Liver (tissue), 8 donors: ENCODE measurements at regions not wholly inside any gene's neighbourhood (a gene's known extent, or its start where the extent isn't known, plus 50 kb on each side); places are given as distances from the start of the nearest gene placed in this dataset.

Experiments
- DNase-seq: peaks from one replicate; pipeline ENCODE4 v3.0.0-alpha.2; 2017; ENCODE audit warnings: low spot score
- H3K27ac ChIP-seq, 2 donors: one replicate each; pipeline ENCODE4 v1.7.0; 2013; ENCODE audit warnings: inconsistent platforms in 2 of 2, low read length in 2 of 2, control low read depth in 1 of 2, low read depth in 1 of 2, mild to moderate bottlenecking in 1 of 2
- H3K27me3 ChIP-seq, 4 donors: one replicate each; pipeline versions ENCODE4 v1.6.1 to v1.7.0; 2013; ENCODE audit warnings: low read length in 3 of 4, inconsistent platforms in 1 of 4, mild to moderate bottlenecking in 1 of 4, moderate library complexity in 1 of 4; ENCODE audit not compliant: control insufficient read depth in 4 of 4, insufficient read depth in 4 of 4
- H3K36me3 ChIP-seq, 4 donors: one replicate each; pipeline versions ENCODE4 v1.6.1 to v1.7.0; 2013; ENCODE audit warnings: low read length in 3 of 4, mild to moderate bottlenecking in 3 of 4, low read depth in 1 of 4, moderate library complexity in 1 of 4; ENCODE audit not compliant: control insufficient read depth in 4 of 4, insufficient read depth in 3 of 4
- H3K4me1 ChIP-seq, 4 donors: one replicate each; pipeline versions ENCODE4 v1.6.1 to v1.7.0; 2013; ENCODE audit warnings: low read length in 3 of 4, mild to moderate bottlenecking in 3 of 4, moderate library complexity in 1 of 4; ENCODE audit not compliant: control insufficient read depth in 4 of 4, insufficient read depth in 4 of 4
- H3K4me3 ChIP-seq, 3 donors: one replicate each; pipeline versions ENCODE4 v1.6.1 to v1.7.0; 2013; ENCODE audit warnings: low read length in 3 of 3, control low read depth in 1 of 3, low read depth in 1 of 3, mild to moderate bottlenecking in 1 of 3
- H3K9ac ChIP-seq, 2 donors: one replicate each; pipeline ENCODE4 v1.7.0; 2013; ENCODE audit warnings: low read length in 2 of 2, mild to moderate bottlenecking in 2 of 2, moderate library complexity in 2 of 2, control low read depth in 1 of 2, low read depth in 1 of 2
- H3K9me3 ChIP-seq, 4 donors: one replicate each; pipeline versions ENCODE4 v1.6.1 to v1.7.0; 2013; ENCODE audit warnings: low read length in 3 of 4; ENCODE audit not compliant: control insufficient read depth in 4 of 4
- FOXA1 ChIP-seq: IDR thresholded peaks from 2 replicates; pipeline ENCODE4 v1.6.1; 2016; ENCODE audit warnings: antibody characterized with exemption
- FOXA2 ChIP-seq: IDR thresholded peaks from 2 replicates; pipeline ENCODE4 v1.6.1; 2016; ENCODE audit warnings: antibody characterized with exemption
- GABPA ChIP-seq, 2 donors: IDR thresholded peaks in 1 of 2; conservative IDR thresholded peaks in 1 of 2; 2 replicates each; pipeline ENCODE4 v1.6.1; 2016; ENCODE audit warnings: antibody characterized with exemption in 2 of 2, mild to moderate bottlenecking in 1 of 2, moderate library complexity in 1 of 2
- HNF4G ChIP-seq: IDR thresholded peaks from 2 replicates; pipeline ENCODE4 v1.6.1; 2016; ENCODE audit warnings: antibody characterized with exemption
- JUND ChIP-seq, 2 donors: IDR thresholded peaks; 2 replicates each; pipeline ENCODE4 v1.6.1; 2016; ENCODE audit warnings: antibody characterized with exemption in 2 of 2
- NR2F2 ChIP-seq: IDR thresholded peaks from 2 replicates; pipeline ENCODE4 v1.6.1; 2016; ENCODE audit warnings: antibody characterized with exemption
- RAD21 ChIP-seq, 2 donors: IDR thresholded peaks; 2 replicates each; pipeline ENCODE4 v1.6.1; 2016; ENCODE audit warnings: antibody characterized with exemption in 2 of 2, mild to moderate bottlenecking in 2 of 2
- RXRA ChIP-seq, 2 donors: IDR thresholded peaks; 2 replicates each; pipeline ENCODE4 v1.6.1; 2017 to 2018; ENCODE audit warnings: antibody characterized with exemption in 2 of 2, mild to moderate bottlenecking in 1 of 2
- SP1 ChIP-seq: IDR thresholded peaks from 2 replicates; pipeline ENCODE4 v1.6.1; 2018; ENCODE audit warnings: antibody characterized with exemption, mild to moderate bottlenecking
- TAF1 ChIP-seq: conservative IDR thresholded peaks from 2 replicates; pipeline ENCODE4 v1.6.1; 2016; ENCODE audit warnings: antibody characterized with exemption, mild to moderate bottlenecking
- YY1 ChIP-seq: IDR thresholded peaks from 2 replicates; pipeline ENCODE4 v1.6.1; 2016; ENCODE audit warnings: antibody characterized with exemption, mild to moderate bottlenecking
- WGBS: extraction: QIAGEN DNeasy Blood & Tissue Kit; methylation state at CpG from one replicate; pipeline ENCODE4 v1.1.7; 2013; 5-methylcytosine and 5-hydroxymethylcytosine counted together
- TF ChIP-seq, protein P1 (sequence below): fragments of 150-350 bp; IDR thresholded peaks from 2 replicates; pipeline ENCODE4 v1.5.1; 2017; ENCODE audit warnings: improper control_type of control experiment, low read depth, low read length; ENCODE audit not compliant: missing input control
- TF ChIP-seq, protein P2 (sequence below): IDR thresholded peaks from 2 replicates; pipeline ENCODE4 v1.6.1; 2016; ENCODE audit warnings: antibody characterized with exemption, mild to moderate bottlenecking
- TF ChIP-seq, protein P3 (sequence below): IDR thresholded peaks from 2 replicates; pipeline ENCODE4 v1.6.1; 2016; ENCODE audit warnings: antibody characterized with exemption
- TF ChIP-seq, protein P4 (sequence below): IDR thresholded peaks from 2 replicates; pipeline ENCODE4 v1.6.1; 2016; ENCODE audit warnings: antibody characterized with exemption
- donor health status: healthy.
- donor health status: healthy.
- donor health status: healthy.
- donor health status: healthy.
- donor health status: healthy.

DNA sequence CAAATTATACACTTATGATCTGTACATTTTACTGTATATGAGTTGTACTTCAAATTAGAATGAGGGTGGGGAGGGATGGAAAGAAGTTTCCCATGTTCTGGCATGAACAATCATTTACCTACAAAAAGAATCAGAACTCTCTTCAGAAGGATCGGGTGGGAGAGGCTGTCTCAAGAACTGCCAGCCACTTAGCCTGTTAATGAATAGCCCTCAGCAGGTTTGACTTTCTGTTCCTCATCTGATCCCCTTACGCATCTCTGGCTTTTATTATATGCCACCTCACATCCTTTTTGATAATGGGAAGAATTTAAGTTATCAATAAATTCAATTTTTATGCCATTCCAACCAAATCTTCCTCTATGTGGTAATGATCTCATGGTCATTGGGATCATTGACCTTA lies 168.3 kb upstream of the TGFBR2 start:
- Histone ChIP-seq H3K27me3 (no peaks in the 10 kb centered on the region), H3K9ac (no peak overlapping the region), H3K4me1 (no peaks in the 10 kb centered on the region), H3K27ac (no peak overlapping the region), H3K4me3 (no peak overlapping the region), H3K9me3 (no peaks in the 10 kb centered on the region), H3K36me3 (no peaks in the 10 kb centered on the region)
- no peak for DNase-seq
- 91% methylated on average over 2 of the region's 2 CpGs for WGBS
- TF ChIP-seq FOXA2: no peak
- no peak for TF ChIP-seq FOXA1
- no peak for TF ChIP-seq YY1
- no peak for TF ChIP-seq JUND (IDR thresholded peaks at IDR 0.05)
- no peak for TF ChIP-seq RAD21 (IDR thresholded peaks at IDR 0.05)
- TF ChIP-seq HNF4G: no peak
- no peak for TF ChIP-seq TAF1
- no peak for TF ChIP-seq SP1

DNA sequence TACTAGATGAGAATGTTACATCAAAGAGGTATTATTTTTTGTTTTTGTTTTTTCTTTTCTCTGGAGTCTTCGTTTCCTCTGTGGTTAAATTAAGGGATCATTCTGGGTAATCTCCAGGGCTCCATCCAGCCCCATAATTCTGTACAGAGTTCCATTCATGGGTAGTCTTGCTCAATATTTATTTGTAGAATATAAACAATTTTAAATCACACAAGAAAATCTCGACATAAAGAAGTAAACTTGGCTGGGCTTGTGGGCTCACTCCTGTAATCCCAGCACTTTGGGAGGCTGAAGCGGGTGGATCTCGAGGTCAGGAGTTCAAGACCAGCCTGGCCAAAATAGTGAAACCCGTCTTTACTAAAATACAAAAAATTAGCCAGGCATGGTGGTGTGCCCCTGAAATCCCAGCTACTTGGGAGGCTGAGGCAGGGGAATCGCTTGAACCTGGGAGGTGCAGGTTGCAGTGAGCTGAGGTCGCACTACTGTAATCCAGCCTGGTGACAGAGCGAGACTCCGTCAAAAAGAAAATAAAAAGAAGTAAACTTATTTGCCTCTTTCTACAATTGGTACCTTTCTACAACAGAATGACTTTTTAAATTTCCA lies 166.8 kb upstream of the TGFBR2 start:
- 91% methylated on average over 9 of the region's 9 CpGs for whole genome bisulfite sequencing
- Histone ChIP-seq H3K9me3 (no peaks in the 10 kb centered on the region), H3K4me1 (no peaks in the 10 kb centered on the region), H3K27ac (no peak overlapping the region), H3K36me3 (no peaks in the 10 kb centered on the region), H3K4me3 (no peak overlapping the region), H3K9ac (no peak overlapping the region), H3K27me3 (no peaks in the 10 kb centered on the region)
- no peak for DNase-seq
- TF ChIP-seq GABPA (IDR thresholded peaks at IDR 0.05 in 1 of 2, conservative IDR thresholded peaks at IDR 0.05 in 1 of 2) (no peak), SP1 (no peak), RXRA (IDR thresholded peaks at IDR 0.05) (no peak), HNF4G (no peak)
- TF ChIP-seq, protein P1, sequence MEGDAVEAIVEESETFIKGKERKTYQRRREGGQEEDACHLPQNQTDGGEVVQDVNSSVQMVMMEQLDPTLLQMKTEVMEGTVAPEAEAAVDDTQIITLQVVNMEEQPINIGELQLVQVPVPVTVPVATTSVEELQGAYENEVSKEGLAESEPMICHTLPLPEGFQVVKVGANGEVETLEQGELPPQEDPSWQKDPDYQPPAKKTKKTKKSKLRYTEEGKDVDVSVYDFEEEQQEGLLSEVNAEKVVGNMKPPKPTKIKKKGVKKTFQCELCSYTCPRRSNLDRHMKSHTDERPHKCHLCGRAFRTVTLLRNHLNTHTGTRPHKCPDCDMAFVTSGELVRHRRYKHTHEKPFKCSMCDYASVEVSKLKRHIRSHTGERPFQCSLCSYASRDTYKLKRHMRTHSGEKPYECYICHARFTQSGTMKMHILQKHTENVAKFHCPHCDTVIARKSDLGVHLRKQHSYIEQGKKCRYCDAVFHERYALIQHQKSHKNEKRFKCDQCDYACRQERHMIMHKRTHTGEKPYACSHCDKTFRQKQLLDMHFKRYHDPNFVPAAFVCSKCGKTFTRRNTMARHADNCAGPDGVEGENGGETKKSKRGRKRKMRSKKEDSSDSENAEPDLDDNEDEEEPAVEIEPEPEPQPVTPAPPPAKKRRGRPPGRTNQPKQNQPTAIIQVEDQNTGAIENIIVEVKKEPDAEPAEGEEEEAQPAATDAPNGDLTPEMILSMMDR: no peak
- TF ChIP-seq, protein P2, sequence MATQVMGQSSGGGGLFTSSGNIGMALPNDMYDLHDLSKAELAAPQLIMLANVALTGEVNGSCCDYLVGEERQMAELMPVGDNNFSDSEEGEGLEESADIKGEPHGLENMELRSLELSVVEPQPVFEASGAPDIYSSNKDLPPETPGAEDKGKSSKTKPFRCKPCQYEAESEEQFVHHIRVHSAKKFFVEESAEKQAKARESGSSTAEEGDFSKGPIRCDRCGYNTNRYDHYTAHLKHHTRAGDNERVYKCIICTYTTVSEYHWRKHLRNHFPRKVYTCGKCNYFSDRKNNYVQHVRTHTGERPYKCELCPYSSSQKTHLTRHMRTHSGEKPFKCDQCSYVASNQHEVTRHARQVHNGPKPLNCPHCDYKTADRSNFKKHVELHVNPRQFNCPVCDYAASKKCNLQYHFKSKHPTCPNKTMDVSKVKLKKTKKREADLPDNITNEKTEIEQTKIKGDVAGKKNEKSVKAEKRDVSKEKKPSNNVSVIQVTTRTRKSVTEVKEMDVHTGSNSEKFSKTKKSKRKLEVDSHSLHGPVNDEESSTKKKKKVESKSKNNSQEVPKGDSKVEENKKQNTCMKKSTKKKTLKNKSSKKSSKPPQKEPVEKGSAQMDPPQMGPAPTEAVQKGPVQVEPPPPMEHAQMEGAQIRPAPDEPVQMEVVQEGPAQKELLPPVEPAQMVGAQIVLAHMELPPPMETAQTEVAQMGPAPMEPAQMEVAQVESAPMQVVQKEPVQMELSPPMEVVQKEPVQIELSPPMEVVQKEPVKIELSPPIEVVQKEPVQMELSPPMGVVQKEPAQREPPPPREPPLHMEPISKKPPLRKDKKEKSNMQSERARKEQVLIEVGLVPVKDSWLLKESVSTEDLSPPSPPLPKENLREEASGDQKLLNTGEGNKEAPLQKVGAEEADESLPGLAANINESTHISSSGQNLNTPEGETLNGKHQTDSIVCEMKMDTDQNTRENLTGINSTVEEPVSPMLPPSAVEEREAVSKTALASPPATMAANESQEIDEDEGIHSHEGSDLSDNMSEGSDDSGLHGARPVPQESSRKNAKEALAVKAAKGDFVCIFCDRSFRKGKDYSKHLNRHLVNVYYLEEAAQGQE: no peak

DNA sequence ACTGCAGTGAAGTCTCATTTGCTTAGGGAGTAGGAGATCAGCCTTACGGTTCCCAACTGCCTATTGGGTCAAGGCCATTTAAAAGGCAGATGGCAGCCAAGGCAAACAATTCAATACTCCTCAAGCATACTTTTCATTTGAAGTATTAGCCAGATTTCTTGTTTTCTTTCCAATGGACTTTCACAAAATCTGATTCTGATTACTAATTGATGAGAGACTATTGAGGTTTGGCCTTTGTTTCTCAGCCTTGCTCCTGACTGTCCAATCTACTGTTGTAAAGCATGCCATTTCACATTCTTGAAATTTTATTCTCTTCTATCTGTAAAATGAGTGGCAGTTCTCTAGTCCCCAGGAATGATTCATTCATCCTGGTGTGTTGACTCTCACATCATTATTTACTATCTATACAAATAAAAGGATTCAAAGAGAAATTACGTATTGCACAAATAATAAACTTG lies 166.2 kb upstream of the TGFBR2 start:
- Histone ChIP-seq H3K9ac (no peak overlapping the region), H3K36me3 (no peaks in the 10 kb centered on the region), H3K4me1 (no peaks in the 10 kb centered on the region), H3K27me3 (no peaks in the 10 kb centered on the region), H3K4me3 (no peak overlapping the region), H3K27ac (no peak overlapping the region), H3K9me3 (no peaks in the 10 kb centered on the region)
- DNase-seq: no peak
- 54% methylated on average over 2 of the region's 2 CpGs for WGBS
- TF ChIP-seq, protein P3, sequence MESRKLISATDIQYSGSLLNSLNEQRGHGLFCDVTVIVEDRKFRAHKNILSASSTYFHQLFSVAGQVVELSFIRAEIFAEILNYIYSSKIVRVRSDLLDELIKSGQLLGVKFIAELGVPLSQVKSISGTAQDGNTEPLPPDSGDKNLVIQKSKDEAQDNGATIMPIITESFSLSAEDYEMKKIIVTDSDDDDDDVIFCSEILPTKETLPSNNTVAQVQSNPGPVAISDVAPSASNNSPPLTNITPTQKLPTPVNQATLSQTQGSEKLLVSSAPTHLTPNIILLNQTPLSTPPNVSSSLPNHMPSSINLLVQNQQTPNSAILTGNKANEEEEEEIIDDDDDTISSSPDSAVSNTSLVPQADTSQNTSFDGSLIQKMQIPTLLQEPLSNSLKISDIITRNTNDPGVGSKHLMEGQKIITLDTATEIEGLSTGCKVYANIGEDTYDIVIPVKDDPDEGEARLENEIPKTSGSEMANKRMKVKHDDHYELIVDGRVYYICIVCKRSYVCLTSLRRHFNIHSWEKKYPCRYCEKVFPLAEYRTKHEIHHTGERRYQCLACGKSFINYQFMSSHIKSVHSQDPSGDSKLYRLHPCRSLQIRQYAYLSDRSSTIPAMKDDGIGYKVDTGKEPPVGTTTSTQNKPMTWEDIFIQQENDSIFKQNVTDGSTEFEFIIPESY: no peak
- TF ChIP-seq NR2F2 (no peak), JUND (IDR thresholded peaks at IDR 0.05) (no peak), SP1 (no peak), GABPA (IDR thresholded peaks at IDR 0.05 in 1 of 2, conservative IDR thresholded peaks at IDR 0.05 in 1 of 2) (no peak)
- TF ChIP-seq, protein P4, sequence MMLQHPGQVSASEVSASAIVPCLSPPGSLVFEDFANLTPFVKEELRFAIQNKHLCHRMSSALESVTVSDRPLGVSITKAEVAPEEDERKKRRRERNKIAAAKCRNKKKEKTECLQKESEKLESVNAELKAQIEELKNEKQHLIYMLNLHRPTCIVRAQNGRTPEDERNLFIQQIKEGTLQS: no peak
- TF ChIP-seq, protein P2: no peak
